ENCODE measurements at regions not wholly inside any gene's neighbourhood (a gene's known extent, or its start where the extent isn't known, plus 50 kb on each side); places are given as distances from the start of the nearest gene placed in this dataset.

- TF ChIP-seq ZBTB46 (CRISPR knock-in tag; IDR thresholded peaks at IDR 0.05; ENCODE audit: borderline replicate concordance) (no peak), ZNF644 (CRISPR knock-in tag; IDR thresholded peaks at IDR 0.05; ENCODE audit: low read depth) (no peak), PRDM15 (CRISPR knock-in tag; IDR thresholded peaks at IDR 0.05) (peak; percentile 81; the same call in 1 of the 2 replicates), ZNF850 (CRISPR knock-in tag; conservative IDR thresholded peaks at IDR 0.05) (no peak), LBX2 (CRISPR knock-in tag; IDR thresholded peaks at IDR 0.05; ENCODE audit: borderline replicate concordance) (0 out of 2 replicates have a peak, but pooled peaks have one; percentile 42), DRAP1 (CRISPR knock-in tag; IDR thresholded peaks at IDR 0.05) (no peak), ZMYM3 (CRISPR knock-in tag; IDR thresholded peaks at IDR 0.05) (peak; percentile 93), FOXK2 (IDR thresholded peaks at IDR 0.05) (no peak)
Measured at GRCh38 chr17:77269696-77270681, 129.2 kb downstream of the SEC14L1 start (continued).

Data from HepG2 (cell line).